HG03097 (cell line): ENCODE measurements at regions not wholly inside any gene's neighbourhood (a gene's known extent, or its start where the extent isn't known, plus 50 kb on each side); places are given as distances from the start of the nearest gene placed in this dataset.

Source experiments
- ATAC-seq: cut with Tn5 transposase; IDR thresholded peaks from one replicate; pipeline ENCODE4 v1.9.1; 2021; ENCODE audit not compliant: unreplicated experiment, low FRiP score

DNA sequence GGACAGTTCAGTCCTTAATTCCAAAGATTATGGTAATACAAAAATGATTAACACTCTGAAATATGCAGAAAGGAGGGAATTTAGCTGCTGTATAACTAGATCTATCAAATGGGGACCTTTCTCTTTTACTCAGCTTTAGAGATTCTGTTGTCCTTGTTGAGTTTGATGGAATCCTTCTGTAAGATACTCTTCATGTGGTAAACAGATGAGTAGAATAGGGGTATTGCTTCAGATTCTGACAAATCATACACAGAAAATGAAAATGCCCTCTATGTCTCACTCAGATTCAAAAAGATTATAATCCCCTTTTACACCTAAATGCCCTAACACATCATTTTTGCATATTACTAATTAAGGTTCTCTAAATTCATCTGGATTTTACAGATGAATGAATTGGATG lies 50.7 kb downstream of the ARHGAP35 start:
- no peak for ATAC-seq

- no peak for ATAC-seq
Measured at GRCh38 chr19:46913198-46913851, 52.5 kb downstream of the ARHGAP35 start.

GRCh38 chr19:46913852-46914430 lies 53.1 kb downstream of the ARHGAP35 start:
- no peak for ATAC-seq

- no peak for ATAC-seq
Measured at GRCh38 chr19:46915386-46915785, 54.6 kb downstream of the ARHGAP35 start.

DNA sequence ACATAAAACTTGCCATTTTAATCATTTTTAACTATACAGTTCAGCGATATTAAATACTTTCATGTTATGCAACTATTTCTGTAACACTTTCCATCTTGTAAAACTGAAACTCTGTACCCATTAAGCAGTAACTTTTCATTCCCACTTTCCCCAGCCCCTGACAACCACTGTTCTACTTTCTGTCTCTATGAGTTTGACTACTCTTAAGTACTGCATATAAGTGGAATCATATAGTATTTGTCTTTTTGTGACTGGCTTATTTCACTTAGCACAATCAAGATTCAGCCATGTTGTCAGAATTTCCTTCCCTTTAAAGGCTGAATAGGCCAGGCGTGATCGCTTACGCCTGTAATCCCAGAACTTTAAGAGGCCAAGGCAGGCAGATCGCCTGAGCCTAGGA lies 56.2 kb downstream of the ARHGAP35 start:
- no peak for ATAC-seq

DNA sequence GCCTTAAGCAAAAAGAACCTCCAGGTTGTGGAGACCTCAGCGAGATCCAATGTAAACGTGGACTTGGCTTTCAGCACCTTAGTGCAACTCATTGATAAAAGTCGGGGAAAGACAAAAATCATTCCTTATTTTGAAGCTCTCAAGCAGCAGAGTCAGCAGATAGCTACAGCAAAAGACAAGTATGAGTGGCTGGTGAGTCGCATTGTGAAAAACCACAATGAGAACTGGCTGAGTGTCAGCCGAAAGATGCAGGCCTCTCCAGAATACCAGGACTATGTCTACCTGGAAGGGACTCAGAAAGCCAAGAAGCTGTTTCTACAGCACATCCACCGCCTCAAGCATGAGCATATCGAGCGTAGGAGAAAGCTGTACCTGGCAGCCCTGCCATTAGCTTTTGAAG lies 58.5 kb downstream of the ARHGAP35 start:
- ATAC-seq, result no peak

GRCh38 chr19:46920362-46920761 lies 59.6 kb downstream of the ARHGAP35 start:
- ATAC-seq, result no peak

DNA sequence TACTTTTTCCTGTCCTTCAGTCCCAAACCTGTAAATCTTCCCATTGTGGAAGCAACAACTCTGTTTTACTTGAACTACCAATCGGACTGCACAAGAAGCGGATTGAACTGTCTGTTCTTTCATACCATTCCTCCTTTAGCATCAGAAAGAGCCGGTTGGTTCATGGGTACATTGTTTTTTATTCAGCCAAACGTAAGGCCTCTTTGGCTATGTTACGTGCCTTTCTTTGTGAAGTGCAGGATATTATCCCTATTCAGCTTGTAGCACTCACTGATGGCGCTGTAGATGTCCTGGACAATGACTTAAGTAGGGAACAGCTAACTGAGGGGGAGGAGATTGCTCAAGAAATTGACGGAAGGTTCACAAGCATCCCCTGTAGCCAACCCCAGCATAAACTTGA lies 60.3 kb downstream of the ARHGAP35 start:
- ATAC-seq, result no peak

DNA sequence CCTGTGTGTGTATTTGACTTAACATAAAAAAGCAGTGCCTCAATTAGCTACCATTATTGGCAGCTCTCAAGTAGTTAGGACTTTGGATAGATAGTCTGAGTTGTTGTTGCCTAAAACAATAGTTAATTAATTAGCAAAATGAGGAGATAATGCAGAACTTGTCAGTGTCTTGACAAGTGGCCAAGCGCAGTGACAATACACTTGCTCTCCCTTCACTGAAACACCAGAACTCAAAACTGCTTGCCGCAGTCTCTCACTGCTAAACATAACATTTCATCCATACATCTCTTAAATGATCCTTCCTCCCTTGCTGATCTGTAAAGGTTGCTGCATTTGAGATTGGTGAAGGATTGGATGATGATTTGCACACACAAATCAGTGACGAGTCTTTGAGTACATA lies 61.7 kb downstream of the ARHGAP35 start:
- ATAC-seq, result no peak

- no peak for ATAC-seq
Measured at GRCh38 chr19:46924874-46925547, 64.2 kb downstream of the ARHGAP35 start.

DNA sequence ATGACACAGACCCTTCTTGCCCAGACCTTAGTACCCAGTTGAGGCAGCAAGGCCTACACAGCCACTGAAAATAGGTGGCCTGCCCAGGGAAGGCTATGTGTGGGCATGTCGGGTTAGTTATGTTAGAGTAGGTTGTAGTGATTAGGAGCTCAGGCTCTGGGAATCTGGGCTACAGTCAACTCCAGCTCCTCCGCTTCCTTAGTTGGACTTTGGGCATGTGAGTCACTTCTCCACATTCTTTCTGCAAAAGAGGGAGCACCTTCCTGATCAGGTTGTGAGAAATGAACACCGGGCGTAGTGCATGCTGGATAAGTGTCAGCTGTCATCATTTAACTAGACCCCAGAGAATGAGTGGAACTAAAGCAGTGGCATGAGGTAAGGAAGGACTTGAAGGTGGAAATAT lies 64.8 kb downstream of the ARHGAP35 start:
- no peak for ATAC-seq

DNA sequence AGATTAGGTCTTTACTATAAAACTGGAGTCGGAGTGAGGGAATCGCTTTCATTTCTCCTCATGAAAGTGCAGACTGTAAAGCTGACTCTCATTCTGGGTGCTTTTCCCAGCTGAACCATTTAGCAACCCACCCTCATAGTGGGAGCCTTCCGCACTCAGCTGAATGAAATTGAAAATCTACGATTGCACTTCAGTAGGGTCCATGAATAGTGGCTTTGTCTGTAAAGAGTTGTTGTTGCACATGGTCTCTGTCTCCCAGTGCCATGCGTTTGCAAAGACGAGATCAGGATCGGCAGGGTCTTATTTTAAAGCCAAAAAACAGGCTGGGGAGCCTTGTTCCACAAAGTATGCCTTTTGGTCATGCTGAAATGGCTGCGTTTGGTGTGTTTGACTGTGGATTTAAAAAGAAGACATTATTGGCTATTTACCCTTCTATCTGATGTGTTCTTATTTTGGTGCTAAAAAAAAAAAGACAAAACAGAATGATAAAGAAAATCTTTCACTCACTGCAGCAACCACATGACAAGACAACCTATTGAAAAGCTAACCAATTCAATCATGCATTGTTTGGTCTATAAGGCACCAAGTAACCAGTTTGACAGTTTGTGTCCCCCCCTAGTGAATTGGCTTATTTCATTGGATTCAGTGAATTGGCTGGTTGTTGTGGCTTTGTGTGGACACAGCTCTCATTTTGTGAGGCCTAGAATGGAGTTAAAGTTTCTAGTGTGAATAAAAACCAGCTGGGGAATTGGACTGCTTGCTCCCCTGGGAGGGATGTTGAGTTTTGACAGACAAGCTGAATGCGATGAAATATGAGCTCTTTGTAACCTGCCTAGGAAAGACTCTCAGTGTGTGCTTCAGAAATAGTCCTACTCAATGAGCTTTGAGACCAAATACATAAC lies 65.6 kb downstream of the ARHGAP35 start:
- ATAC-seq, result no peak

DNA sequence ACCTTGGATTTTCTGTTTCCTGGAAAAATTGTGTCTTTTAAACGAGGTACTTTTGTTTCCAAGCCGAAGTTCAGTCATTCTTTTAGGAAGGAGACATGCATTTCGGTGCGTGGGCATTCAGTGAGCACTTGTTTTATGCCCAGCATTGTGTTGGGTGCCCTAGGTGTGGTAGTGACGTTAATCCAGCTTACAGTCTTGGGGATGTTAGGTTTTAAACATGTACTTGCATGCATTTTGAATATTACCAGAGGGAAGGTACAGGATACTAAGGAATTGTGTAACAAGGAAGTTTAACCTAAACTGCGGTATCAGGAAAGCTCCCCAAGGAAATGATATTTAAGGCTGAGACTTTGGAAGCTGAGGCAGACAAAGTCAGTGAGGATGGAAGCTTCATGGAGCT lies 66.3 kb downstream of the ARHGAP35 start:
- no peak for ATAC-seq

GRCh38 chr19:46927893-46928292 lies 67.1 kb downstream of the ARHGAP35 start:
- no peak for ATAC-seq

- ATAC-seq, result no peak
Measured at GRCh38 chr19:46928951-46929350, 68.2 kb downstream of the ARHGAP35 start.

DNA sequence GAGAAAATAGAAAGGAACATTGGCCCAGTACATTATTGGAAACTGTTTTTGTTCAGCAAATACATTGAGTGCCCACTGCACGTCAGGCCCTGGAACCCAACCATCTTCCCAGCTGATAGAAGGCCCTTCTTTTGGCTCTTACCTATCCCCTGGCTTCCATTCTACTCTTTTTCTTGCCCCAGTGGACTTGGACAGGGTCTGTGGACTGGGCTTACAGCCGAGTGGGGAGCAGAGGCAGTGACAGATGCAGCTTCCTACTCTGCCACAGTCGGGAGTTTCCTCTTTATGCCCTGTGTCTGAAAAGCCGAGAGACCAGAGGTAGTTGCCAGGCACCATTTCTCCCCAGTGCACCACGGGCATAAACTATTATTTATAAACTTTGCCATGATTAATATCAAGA lies 70.4 kb downstream of the ARHGAP35 start:
- ATAC-seq, result no peak

DNA sequence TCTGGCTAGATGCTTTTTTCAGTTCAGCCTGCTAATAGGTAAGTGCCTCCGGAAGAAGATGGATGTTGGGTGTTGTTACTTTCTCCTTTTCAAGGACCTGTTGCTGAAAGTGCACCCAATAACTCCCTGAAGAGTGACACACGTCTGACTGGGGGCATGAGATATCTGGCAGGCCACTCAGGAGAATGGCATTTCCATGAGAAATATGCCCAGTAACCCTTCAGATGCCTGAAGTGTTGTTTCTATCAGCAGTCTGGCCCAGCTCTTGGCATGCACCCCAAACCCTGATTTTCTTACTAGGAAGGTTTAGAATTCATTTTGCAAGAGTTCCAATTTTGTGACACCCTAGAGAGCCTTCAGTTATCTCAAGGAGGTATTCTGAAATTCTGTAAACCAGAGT lies 71.5 kb downstream of the ARHGAP35 start:
- no peak for ATAC-seq

DNA sequence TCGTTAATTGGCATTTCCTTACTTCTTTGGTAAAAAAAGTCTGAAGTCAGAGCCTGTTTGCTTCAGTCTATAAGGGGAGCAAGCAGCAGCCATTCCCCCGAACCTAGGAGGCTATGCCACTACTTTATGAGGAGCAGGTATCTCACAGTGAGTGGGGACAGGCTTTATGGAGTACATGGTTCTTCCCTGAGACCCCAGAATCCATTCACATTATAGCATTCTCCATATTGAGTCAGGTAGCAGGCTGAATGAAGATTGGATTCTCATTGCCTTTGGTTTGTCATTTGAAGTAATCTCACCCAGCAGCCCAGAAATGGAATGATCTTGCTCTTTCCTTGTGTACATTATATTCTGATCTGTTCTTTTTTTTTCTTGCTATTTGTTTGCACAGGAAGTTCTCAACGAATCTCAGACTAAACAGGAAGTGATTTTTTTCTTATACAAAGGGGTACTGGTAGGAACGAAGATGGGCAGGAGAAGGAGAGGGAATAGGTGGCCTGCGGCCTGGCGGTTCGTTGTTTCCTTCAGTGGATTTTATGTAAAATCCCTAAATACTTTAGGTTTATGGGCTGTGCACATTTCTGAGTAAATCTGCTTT lies 74.4 kb downstream of the ARHGAP35 start:
- ATAC-seq, result no peak

GRCh38 chr19:46943150-46943946 lies 76.3 kb upstream of the NPAS1 start:
- no peak for ATAC-seq
